Hepatocyte (in vitro differentiated cells): ENCODE measurements at regions not wholly inside any gene's neighbourhood (a gene's known extent, or its start where the extent isn't known, plus 50 kb on each side); places are given as distances from the start of the nearest gene placed in this dataset.

Source experiments
- DNase-seq: peaks from one replicate; pipeline ENCODE4 v3.0.0-alpha.2; 2016; ENCODE audit warnings: low spot score
- H2AFZ ChIP-seq: fragments of 200-600 bp; sonication (generic); 2 replicates; pipeline ENCODE4 v1.6.0; 2016; ENCODE audit warnings: antibody characterized with exemption, mild to moderate bottlenecking
- H3K27ac ChIP-seq: fragments of 200-600 bp; sonication (generic); 2 replicates; pipeline ENCODE4 v1.5.1; 2016; ENCODE audit warnings: mild to moderate bottlenecking
- H3K27me3 ChIP-seq: fragments of 200-600 bp; sonication (generic); 2 replicates; pipeline ENCODE4 v1.6.1; 2016
- H3K36me3 ChIP-seq: fragments of 200-600 bp; sonication (generic); replicated peaks from 2 replicates; pipeline ENCODE4 v1.5.1; 2016; ENCODE audit warnings: low read depth; ENCODE audit not compliant: insufficient read depth
- H3K4me1 ChIP-seq: fragments of 200-600 bp; sonication (generic); 2 replicates; pipeline ENCODE4 v1.5.1; 2016; ENCODE audit warnings: mild to moderate bottlenecking, moderate library complexity; ENCODE audit not compliant: insufficient read depth
- H3K4me2 ChIP-seq: fragments of 200-600 bp; sonication (generic); 2 replicates; pipeline ENCODE4 v1.6.0; 2016
- H3K4me3 ChIP-seq: fragments of 200-600 bp; sonication (generic); 2 replicates; pipeline ENCODE4 v1.5.1; 2016; ENCODE audit warnings: mild to moderate bottlenecking
- H3K79me2 ChIP-seq: fragments of 200-600 bp; sonication (generic); 2 replicates; pipeline ENCODE4 v1.6.0; 2017; ENCODE audit warnings: mild to moderate bottlenecking
- H3K9me2 ChIP-seq: fragments of 200-600 bp; sonication (generic); replicated peaks from 2 replicates; pipeline ENCODE4 v1.6.0; 2017; ENCODE audit warnings: mild to moderate bottlenecking; ENCODE audit not compliant: insufficient read depth
- H3K9me3 ChIP-seq: fragments of 200-600 bp; sonication (generic); 2 replicates; pipeline ENCODE4 v1.5.1; 2016; ENCODE audit warnings: low read depth, mild to moderate bottlenecking
- H4K20me1 ChIP-seq: fragments of 200-600 bp; sonication (generic); 2 replicates; pipeline ENCODE4 v1.6.0; 2016; ENCODE audit warnings: mild to moderate bottlenecking; ENCODE audit not compliant: insufficient read depth, poor library complexity, severe bottlenecking
- CTCF ChIP-seq: fragments of 200-600 bp; sonication (generic); IDR thresholded peaks from 2 replicates; pipeline ENCODE4 v1.5.1; 2016; ENCODE audit warnings: antibody characterized with exemption, mild to moderate bottlenecking; ENCODE audit not compliant: poor library complexity
- EZH2 ChIP-seq: fragments of 200-600 bp; sonication (generic); IDR thresholded peaks from 2 replicates; pipeline ENCODE4 v1.6.1; 2016; ENCODE audit warnings: antibody characterized with exemption, mild to moderate bottlenecking, borderline replicate concordance
- EZH2phosphoT487 ChIP-seq: fragments of 200-600 bp; sonication (generic); IDR thresholded peaks from one replicate; pipeline ENCODE4 v1.6.1; 2018; ENCODE audit warnings: antibody characterized with exemption, mild to moderate bottlenecking, low read depth, moderate library complexity; ENCODE audit not compliant: unreplicated experiment, severe bottlenecking
- WGBS: methylation state at CpG from one replicate; pipeline ENCODE4 v1.1.6; 2016; ENCODE audit warnings: low lambda C conversion rate; ENCODE audit errors: missing lambda C conversion rate; 5-methylcytosine and 5-hydroxymethylcytosine counted together

GRCh38 chr12:124398578-124399227 is 103.8 kb downstream of the RFLNA start:
- H3K4me1 ChIP-seq, result peaks cover 10% of the 10 kb centered on the region

GRCh38 chr12:124397807-124398577 is 103.1 kb downstream of the RFLNA start:
- TF ChIP-seq CTCF (no peak), EZH2 (no peak), EZH2phosphoT487 (no peak)
- Histone ChIP-seq H3K9me3 (no peaks in the 10 kb centered on the region), H3K9me2 (no peaks in the 10 kb centered on the region), H3K79me2 (peaks cover 9% of the 10 kb centered on the region), H3K4me3 (no peak overlapping the region), H3K4me1 (peaks cover 14% of the 10 kb centered on the region), H3K4me2 (no peak overlapping the region), H3K27me3 (no peaks in the 10 kb centered on the region), H3K27ac (no peak overlapping the region), H3K36me3 (no peaks in the 10 kb centered on the region), H2AFZ (no peak overlapping the region), H4K20me1 (peaks cover 18% of the 10 kb centered on the region)
- DNase-seq, result peak; percentile 59
- WGBS, result 95% methylated on average over 22 of the region's 22 CpGs

More at GRCh38 chr12:124398578-124399227, 103.8 kb downstream of the RFLNA start:
- no peak for DNase-seq
- Histone ChIP-seq H3K9me2 (no peaks in the 10 kb centered on the region), H3K36me3 (no peaks in the 10 kb centered on the region), H3K27me3 (no peaks in the 10 kb centered on the region), H3K27ac (no peak overlapping the region), H3K79me2 (peaks cover 5% of the 10 kb centered on the region), H3K4me3 (no peak overlapping the region), H2AFZ (no peak overlapping the region), H4K20me1 (peaks cover 23% of the 10 kb centered on the region), H3K4me2 (no peak overlapping the region), H3K9me3 (no peaks in the 10 kb centered on the region)
- no peak for TF ChIP-seq CTCF
- no peak for TF ChIP-seq EZH2
- no peak for TF ChIP-seq EZH2phosphoT487
- WGBS, result 93% methylated on average over 14 of the region's 15 CpGs

GRCh38 chr12:124397399-124397679 is 102.4 kb downstream of the RFLNA start:
- H3K4me3 ChIP-seq, result no peak overlapping the region
- H3K4me1 ChIP-seq, result peaks cover 16% of the 10 kb centered on the region
- no peaks in the 10 kb centered on the region for H3K27me3 ChIP-seq
- no peak overlapping the region for H2AFZ ChIP-seq
- no peaks in the 10 kb centered on the region for H3K36me3 ChIP-seq
- H3K9me2 ChIP-seq, result no peaks in the 10 kb centered on the region
- WGBS, result 81% methylated on average over 7 of the region's 7 CpGs
- no peak overlapping the region for H3K27ac ChIP-seq
- H3K79me2 ChIP-seq, result peaks cover 9% of the 10 kb centered on the region
- no peaks in the 10 kb centered on the region for H3K9me3 ChIP-seq
- no peak for TF ChIP-seq CTCF
- no peak for TF ChIP-seq EZH2
- TF ChIP-seq EZH2phosphoT487, result no peak
- peaks cover 12% of the 10 kb centered on the region for H4K20me1 ChIP-seq
- DNase-seq, result no peak
- no peak overlapping the region for H3K4me2 ChIP-seq
